Calu3 (cell line): ENCODE measurements at regions not wholly inside any gene's neighbourhood (a gene's known extent, or its start where the extent isn't known, plus 50 kb on each side); places are given as distances from the start of the nearest gene placed in this dataset.

Experiments used
- BruUV-seq: library from RNA; stranded (reverse); fragments of 400-500 nt; replicated peaks from 2 replicates; lab custom pipeline; 2021; lab: Mats Ljungman, UMichigan
- CTCF ChIA-PET: fragments of 300-600 bp; sonication (Branson Sonifier 250); formaldehyde crosslinking; loops from one replicate; lab custom pipeline; 2022; ENCODE audit warnings: antibody characterized with exemption; lab: Charles Lee
- DNase-seq: peaks from one replicate; pipeline ENCODE4 v3.0.0; 2022
- H3K27ac Mint-ChIP-seq: one replicate; pipeline ENCODE4 v1.8.0; 2022; ENCODE audit warnings: mixed read lengths; ENCODE audit not compliant: unreplicated experiment
- H3K27me3 Mint-ChIP-seq: one replicate; pipeline ENCODE4 v1.8.0; 2022; ENCODE audit warnings: mixed read lengths; ENCODE audit not compliant: unreplicated experiment
- H3K36me3 Mint-ChIP-seq: one replicate; pipeline ENCODE4 v1.8.0; 2022; ENCODE audit warnings: mild to moderate bottlenecking, moderate library complexity, mixed read lengths; ENCODE audit not compliant: insufficient read depth, unreplicated experiment
- H3K4me1 Mint-ChIP-seq: one replicate; pipeline ENCODE4 v1.8.0; 2022; ENCODE audit warnings: mild to moderate bottlenecking, low read depth, mixed read lengths; ENCODE audit not compliant: unreplicated experiment
- H3K4me3 Mint-ChIP-seq: one replicate; pipeline ENCODE4 v1.8.0; 2022; ENCODE audit warnings: mild to moderate bottlenecking, low read depth, moderate library complexity, mixed read lengths; ENCODE audit not compliant: unreplicated experiment
- H3K9me3 Mint-ChIP-seq: one replicate; pipeline ENCODE4 v1.8.0; 2022; ENCODE audit warnings: low read depth, mixed read lengths; ENCODE audit not compliant: unreplicated experiment
- intact Hi-C: fragments of 100-400 bp; cut with micrococcal nuclease; formaldehyde crosslinking; loops from one replicate; pipeline ENCODE4 v1.10.0; 2022; ENCODE audit not compliant: unreplicated experiment
- TF ChIP-seq, protein P1 (sequence below): fragments of 200-600 bp; IDR thresholded peaks from one replicate; pipeline ENCODE4 v1.8.0; 2022; ENCODE audit warnings: antibody characterized with exemption; ENCODE audit not compliant: unreplicated experiment

DNA sequence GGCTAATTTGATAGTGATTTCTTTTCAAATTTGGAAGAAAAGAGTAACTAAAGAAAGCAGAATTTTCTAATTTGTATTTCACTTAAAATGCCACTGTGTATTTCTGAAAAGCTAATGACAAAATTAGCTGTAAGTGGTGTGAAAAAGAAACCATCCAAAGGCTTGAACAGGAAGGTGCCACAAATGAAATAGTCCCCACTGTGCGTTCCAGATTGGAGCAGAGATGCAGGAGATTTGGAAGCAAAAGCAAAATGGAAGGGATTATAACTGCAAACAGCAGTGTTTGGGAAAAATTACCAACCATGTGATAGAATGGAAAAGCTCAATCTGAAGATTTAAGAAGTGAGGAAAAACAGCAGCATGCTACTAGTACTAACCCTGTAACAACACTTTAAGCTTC lies 498.7 kb downstream of the SUCLG1 start:
- CTCF ChIA-PET = no interaction called here
- TF ChIP-seq, protein P1, sequence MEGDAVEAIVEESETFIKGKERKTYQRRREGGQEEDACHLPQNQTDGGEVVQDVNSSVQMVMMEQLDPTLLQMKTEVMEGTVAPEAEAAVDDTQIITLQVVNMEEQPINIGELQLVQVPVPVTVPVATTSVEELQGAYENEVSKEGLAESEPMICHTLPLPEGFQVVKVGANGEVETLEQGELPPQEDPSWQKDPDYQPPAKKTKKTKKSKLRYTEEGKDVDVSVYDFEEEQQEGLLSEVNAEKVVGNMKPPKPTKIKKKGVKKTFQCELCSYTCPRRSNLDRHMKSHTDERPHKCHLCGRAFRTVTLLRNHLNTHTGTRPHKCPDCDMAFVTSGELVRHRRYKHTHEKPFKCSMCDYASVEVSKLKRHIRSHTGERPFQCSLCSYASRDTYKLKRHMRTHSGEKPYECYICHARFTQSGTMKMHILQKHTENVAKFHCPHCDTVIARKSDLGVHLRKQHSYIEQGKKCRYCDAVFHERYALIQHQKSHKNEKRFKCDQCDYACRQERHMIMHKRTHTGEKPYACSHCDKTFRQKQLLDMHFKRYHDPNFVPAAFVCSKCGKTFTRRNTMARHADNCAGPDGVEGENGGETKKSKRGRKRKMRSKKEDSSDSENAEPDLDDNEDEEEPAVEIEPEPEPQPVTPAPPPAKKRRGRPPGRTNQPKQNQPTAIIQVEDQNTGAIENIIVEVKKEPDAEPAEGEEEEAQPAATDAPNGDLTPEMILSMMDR = no peak
- no peaks in the 10 kb centered on the region for H3K36me3 Mint-ChIP-seq
- no peak for DNase-seq
- BruUV-seq = no TSS peak
- peaks cover 13% of the 10 kb centered on the region for H3K4me1 Mint-ChIP-seq
- no peak overlapping the region for H3K4me3 Mint-ChIP-seq
- no peaks in the 10 kb centered on the region for H3K9me3 Mint-ChIP-seq
- H3K27ac Mint-ChIP-seq = no peak overlapping the region
- intact Hi-C loops = no loop called here
- no peaks in the 10 kb centered on the region for H3K27me3 Mint-ChIP-seq

DNA sequence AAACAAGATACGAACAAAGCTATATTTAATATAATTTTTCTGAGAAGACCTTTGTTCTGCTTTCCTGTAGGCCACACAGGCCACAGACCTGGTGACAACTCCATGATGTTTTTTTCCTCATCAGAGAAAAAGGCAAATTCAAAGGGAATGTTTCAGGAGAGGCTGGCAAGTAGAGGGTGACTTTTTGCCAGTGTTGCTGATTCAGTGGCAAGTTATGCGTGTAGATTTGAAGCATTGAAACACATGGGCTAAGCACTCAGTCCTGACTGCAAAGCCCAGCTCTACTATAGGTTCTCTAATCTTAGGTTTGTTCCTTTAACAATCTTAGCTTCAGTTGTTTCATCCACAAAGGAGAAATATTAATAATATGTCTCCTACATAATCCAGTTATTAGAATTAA lies 499.8 kb downstream of the SUCLG1 start:
- no peak for DNase-seq
- CTCF ChIA-PET = no interaction called here
- TF ChIP-seq, protein P1 = no peak
- Mint-ChIP-seq H3K27me3 (no peaks in the 10 kb centered on the region), H3K27ac (no peak overlapping the region), H3K36me3 (no peaks in the 10 kb centered on the region), H3K9me3 (no peaks in the 10 kb centered on the region), H3K4me1 (peaks cover 19% of the 10 kb centered on the region), H3K4me3 (no peak overlapping the region)
- BruUV-seq = no TSS peak
- intact Hi-C loops = no loop called here

DNA sequence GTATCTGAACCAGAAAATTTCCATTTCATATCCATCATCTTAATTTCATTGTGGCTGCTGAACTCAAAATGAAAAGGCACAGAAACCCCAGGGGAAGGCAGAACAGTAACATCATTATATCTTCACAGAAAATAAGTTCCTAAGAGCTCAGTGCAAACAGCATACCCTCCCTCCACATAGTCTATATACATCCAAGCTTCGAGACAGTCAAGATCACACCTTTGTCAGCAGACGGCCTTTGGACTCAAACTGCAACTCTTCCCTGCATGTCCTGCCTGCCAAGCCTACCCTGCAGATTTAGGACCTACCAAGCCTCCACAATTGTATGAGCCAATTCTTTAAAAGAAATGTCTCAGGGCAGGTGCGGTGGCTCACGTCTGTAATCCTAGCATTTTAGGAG lies 502.1 kb downstream of the SUCLG1 start:
- intact Hi-C loops = no loop called here
- H3K36me3 Mint-ChIP-seq = no peaks in the 10 kb centered on the region
- no TSS peak for BruUV-seq
- H3K9me3 Mint-ChIP-seq = no peaks in the 10 kb centered on the region
- no peaks in the 10 kb centered on the region for H3K27me3 Mint-ChIP-seq
- no peak for DNase-seq
- no peak overlapping the region for H3K4me3 Mint-ChIP-seq
- TF ChIP-seq, protein P1 = no peak
- no peak overlapping the region for H3K27ac Mint-ChIP-seq
- H3K4me1 Mint-ChIP-seq = peaks cover 17% of the 10 kb centered on the region
- CTCF ChIA-PET = no interaction called here

DNA sequence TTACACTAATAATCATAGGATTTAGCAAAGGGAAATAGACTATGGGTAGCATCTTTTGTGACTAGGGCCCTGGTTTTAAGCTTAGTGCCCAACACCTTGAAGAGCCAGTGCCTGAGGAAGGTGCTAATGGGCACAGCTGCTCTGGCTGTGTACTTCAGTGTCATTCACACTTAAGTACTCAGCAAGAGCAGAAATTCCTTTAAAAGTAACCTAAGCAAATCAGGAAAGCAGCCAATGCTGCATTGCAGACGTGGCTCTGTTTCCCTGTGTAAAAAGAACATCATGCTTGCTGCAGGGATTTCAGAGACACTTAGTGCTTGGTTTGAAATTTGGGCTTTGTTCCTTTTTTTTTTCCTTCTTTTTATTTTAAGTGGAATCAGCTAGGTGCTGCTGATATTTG lies 505.4 kb downstream of the SUCLG1 start:
- H3K4me1 Mint-ChIP-seq = peaks cover 17% of the 10 kb centered on the region
- TF ChIP-seq, protein P1 = no peak

More for the DNA sequence above, 505.4 kb downstream of the SUCLG1 start:
- no peaks in the 10 kb centered on the region for H3K9me3 Mint-ChIP-seq
- no peaks in the 10 kb centered on the region for H3K36me3 Mint-ChIP-seq
- peak overlapping the region; percentile 22 for H3K27ac Mint-ChIP-seq
- no peaks in the 10 kb centered on the region for H3K27me3 Mint-ChIP-seq
- intact Hi-C loops = no loop called here
- DNase-seq = peak; percentile 1
- no TSS peak for BruUV-seq
- CTCF ChIA-PET = interaction anchor here (0.7 kb wide), 2 partner anchors 16 to 94 kb away, joined by 3 to 8 read pairs; no protein-coding TSS in a partner anchor
- peak overlapping the region; percentile 51 for H3K4me3 Mint-ChIP-seq
